GM12865 (cell line): ENCODE measurements at regions not wholly inside any gene's neighbourhood (a gene's known extent, or its start where the extent isn't known, plus 50 kb on each side); places are given as distances from the start of the nearest gene placed in this dataset.

Source experiments
- DNase-seq: peaks from one replicate; pipeline ENCODE4 v3.0.0; 2010; ENCODE audit warnings: low read depth
- H3K4me3 ChIP-seq: 2 replicates; pipeline ENCODE4 v1.5.1; 2011; ENCODE audit warnings: mild to moderate bottlenecking, low read depth, low read length, control low read depth
- CTCF ChIP-seq: IDR thresholded peaks from 2 replicates; pipeline ENCODE4 v1.5.1; 2011; ENCODE audit warnings: low read length, control low read depth, low read depth, inconsistent platforms; ENCODE audit not compliant: insufficient read depth; ENCODE audit errors: missing control alignments

- no peak overlapping the region for H3K4me3 ChIP-seq
- DNase-seq = no peak
- TF ChIP-seq CTCF = no peak
These were observed 2011.0 kb upstream of the NUDT12 start for GRCh38 chr5:105573575-105573974.

- DNase-seq = no peak
- H3K4me3 ChIP-seq = no peak overlapping the region
- TF ChIP-seq CTCF = no peak
These were observed 2002.9 kb upstream of the NUDT12 start for GRCh38 chr5:105565531-105565930.

GRCh38 chr5:105563842-105564241 is 2001.3 kb upstream of the NUDT12 start:
- no peak overlapping the region for H3K4me3 ChIP-seq
- TF ChIP-seq CTCF = no peak
- no peak for DNase-seq

- no peak overlapping the region for H3K4me3 ChIP-seq
- no peak for TF ChIP-seq CTCF
- DNase-seq = no peak
These were observed 1992.1 kb upstream of the NUDT12 start for GRCh38 chr5:105554568-105555169.

- no peak for DNase-seq
- H3K4me3 ChIP-seq = no peak overlapping the region
- TF ChIP-seq CTCF = no peak
These were observed 1981.7 kb upstream of the NUDT12 start for GRCh38 chr5:105544300-105544699.

- H3K4me3 ChIP-seq = no peak overlapping the region
- no peak for DNase-seq
- TF ChIP-seq CTCF = no peak
These were observed 1974.1 kb upstream of the NUDT12 start for GRCh38 chr5:105536675-105537074.

GRCh38 chr5:105530716-105531261 is 1968.2 kb upstream of the NUDT12 start:
- TF ChIP-seq CTCF = no peak
- DNase-seq = no peak

More at GRCh38 chr5:105530716-105531261, 1968.2 kb upstream of the NUDT12 start:
- H3K4me3 ChIP-seq = no peak overlapping the region
